Neural progenitor cell (in vitro differentiated cells): ENCODE measurements at regions not wholly inside any gene's neighbourhood (a gene's known extent, or its start where the extent isn't known, plus 50 kb on each side); places are given as distances from the start of the nearest gene placed in this dataset.

Experiments used
- DNase-seq: peaks from one replicate; pipeline ENCODE4 v3.0.0-alpha.2; 2016; ENCODE audit warnings: low spot score
- H2AFZ ChIP-seq: fragments of 200-600 bp; sonication (generic); replicated peaks from 2 replicates; pipeline ENCODE4 v1.6.1; 2016; ENCODE audit warnings: antibody characterized with exemption
- H3F3A ChIP-seq: fragments of 200-600 bp; sonication (generic); 2 replicates; pipeline ENCODE4 v1.6.1; 2016; ENCODE audit warnings: antibody characterized with exemption, low read depth
- H3K27ac ChIP-seq: fragments of 200-600 bp; sonication (generic); 2 replicates; pipeline ENCODE4 v1.5.1; 2016; ENCODE audit warnings: mild to moderate bottlenecking
- H3K27me3 ChIP-seq: fragments of 200-600 bp; sonication (generic); 2 replicates; pipeline ENCODE4 v1.6.1; 2016; ENCODE audit warnings: mild to moderate bottlenecking, moderate library complexity
- H3K36me3 ChIP-seq: fragments of 200-600 bp; sonication (generic); 2 replicates; pipeline ENCODE4 v1.5.1; 2016
- H3K4me1 ChIP-seq: fragments of 200-600 bp; sonication (generic); 2 replicates; pipeline ENCODE4 v1.6.1; 2016; ENCODE audit warnings: mixed run types
- H3K4me2 ChIP-seq: fragments of 200-600 bp; sonication (generic); 2 replicates; pipeline ENCODE4 v1.6.1; 2016
- H3K4me3 ChIP-seq: fragments of 200-600 bp; sonication (generic); 2 replicates; pipeline ENCODE4 v1.5.1; 2016
- H3K79me2 ChIP-seq: fragments of 200-600 bp; sonication (generic); 2 replicates; pipeline ENCODE4 v1.6.1; 2016; ENCODE audit warnings: low read depth
- H3K9ac ChIP-seq: fragments of 200-600 bp; sonication (generic); 2 replicates; pipeline ENCODE4 v1.6.1; 2016
- H3K9me3 ChIP-seq: fragments of 200-600 bp; sonication (generic); 2 replicates; pipeline ENCODE4 v1.5.1; 2016; ENCODE audit warnings: low read depth
- H4K20me1 ChIP-seq: fragments of 200-600 bp; sonication (generic); 2 replicates; pipeline ENCODE4 v1.6.1; 2016; ENCODE audit warnings: low read depth
- H3K27ac Mint-ChIP-seq: 3 replicates; pipeline ENCODE4 v1.8.0; 2021; ENCODE audit warnings: mixed read lengths
- H3K27me3 Mint-ChIP-seq: 2 replicates; pipeline ENCODE4 v1.8.0; 2022; ENCODE audit warnings: low read depth, mild to moderate bottlenecking, inconsistent platforms, moderate library complexity, mixed read lengths; ENCODE audit not compliant: insufficient read depth
- H3K36me3 Mint-ChIP-seq: 3 replicates; pipeline ENCODE4 v1.8.0; 2021; ENCODE audit warnings: mixed read lengths
- H3K4me1 Mint-ChIP-seq: 3 replicates; pipeline ENCODE4 v1.8.0; 2021; ENCODE audit warnings: mixed read lengths
- H3K4me3 Mint-ChIP-seq: 3 replicates; pipeline ENCODE4 v1.8.0; 2021; ENCODE audit warnings: mild to moderate bottlenecking, moderate library complexity, mixed read lengths
- H3K9me3 Mint-ChIP-seq: 3 replicates; pipeline ENCODE4 v1.8.0; 2020; ENCODE audit warnings: mixed read lengths
- EZH2 ChIP-seq: fragments of 200-600 bp; sonication (generic); IDR thresholded peaks from 2 replicates; pipeline ENCODE4 v1.6.1; 2017; ENCODE audit warnings: antibody characterized with exemption, mild to moderate bottlenecking, moderate library complexity
- EZH2phosphoT487 ChIP-seq: fragments of 200-600 bp; sonication (generic); IDR thresholded peaks from 2 replicates; pipeline ENCODE4 v1.6.1; 2017; ENCODE audit warnings: antibody characterized with exemption
- TF ChIP-seq, protein P1 (sequence below): fragments of 200-600 bp; sonication (generic); IDR thresholded peaks from 2 replicates; pipeline ENCODE4 v1.5.1; 2017; ENCODE audit warnings: antibody characterized with exemption, mild to moderate bottlenecking

DNA sequence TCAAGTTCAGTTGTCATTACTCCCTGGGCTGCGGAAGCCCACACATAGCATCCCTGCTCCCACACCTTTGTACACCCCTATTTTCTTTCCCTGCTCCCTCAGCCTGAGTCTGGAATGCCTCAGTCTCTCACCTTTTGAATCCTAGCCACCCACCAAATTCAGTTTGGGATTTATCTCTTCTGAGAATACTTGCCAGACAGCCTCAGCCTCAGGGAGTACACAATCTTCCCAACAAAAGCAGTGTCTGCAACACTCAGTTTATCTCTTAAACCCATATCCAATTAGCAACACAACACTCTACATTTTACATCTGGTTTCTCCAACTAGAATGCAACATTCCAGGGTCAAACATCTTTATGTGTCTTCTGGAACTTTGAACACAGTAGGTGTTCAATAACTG, 190.2 kb downstream of the GPAM start:
- Histone ChIP-seq H3K4me3 (no peak overlapping the region), H3K4me1 (no peaks in the 10 kb centered on the region), H3K36me3 (no peaks in the 10 kb centered on the region), H3K9ac (no peak overlapping the region), H3K27ac (no peak overlapping the region), H3K9me3 (no peaks in the 10 kb centered on the region), H3K4me2 (no peak overlapping the region), H4K20me1 (no peaks in the 10 kb centered on the region), H2AFZ (no peak overlapping the region), H3K79me2 (no peaks in the 10 kb centered on the region), H3K27me3 (no peaks in the 10 kb centered on the region), H3F3A (no peaks in the 10 kb centered on the region)
- Mint-ChIP-seq H3K4me1 (no peaks in the 10 kb centered on the region), H3K27ac (no peak overlapping the region), H3K4me3 (no peak overlapping the region), H3K27me3 (peaks cover 6% of the 10 kb centered on the region), H3K9me3 (peaks cover 6% of the 10 kb centered on the region), H3K36me3 (no peaks in the 10 kb centered on the region)
- TF ChIP-seq EZH2phosphoT487 (no peak), EZH2 (no peak)
- TF ChIP-seq, protein P1, sequence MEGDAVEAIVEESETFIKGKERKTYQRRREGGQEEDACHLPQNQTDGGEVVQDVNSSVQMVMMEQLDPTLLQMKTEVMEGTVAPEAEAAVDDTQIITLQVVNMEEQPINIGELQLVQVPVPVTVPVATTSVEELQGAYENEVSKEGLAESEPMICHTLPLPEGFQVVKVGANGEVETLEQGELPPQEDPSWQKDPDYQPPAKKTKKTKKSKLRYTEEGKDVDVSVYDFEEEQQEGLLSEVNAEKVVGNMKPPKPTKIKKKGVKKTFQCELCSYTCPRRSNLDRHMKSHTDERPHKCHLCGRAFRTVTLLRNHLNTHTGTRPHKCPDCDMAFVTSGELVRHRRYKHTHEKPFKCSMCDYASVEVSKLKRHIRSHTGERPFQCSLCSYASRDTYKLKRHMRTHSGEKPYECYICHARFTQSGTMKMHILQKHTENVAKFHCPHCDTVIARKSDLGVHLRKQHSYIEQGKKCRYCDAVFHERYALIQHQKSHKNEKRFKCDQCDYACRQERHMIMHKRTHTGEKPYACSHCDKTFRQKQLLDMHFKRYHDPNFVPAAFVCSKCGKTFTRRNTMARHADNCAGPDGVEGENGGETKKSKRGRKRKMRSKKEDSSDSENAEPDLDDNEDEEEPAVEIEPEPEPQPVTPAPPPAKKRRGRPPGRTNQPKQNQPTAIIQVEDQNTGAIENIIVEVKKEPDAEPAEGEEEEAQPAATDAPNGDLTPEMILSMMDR: no peak
- DNase-seq: no peak

DNA sequence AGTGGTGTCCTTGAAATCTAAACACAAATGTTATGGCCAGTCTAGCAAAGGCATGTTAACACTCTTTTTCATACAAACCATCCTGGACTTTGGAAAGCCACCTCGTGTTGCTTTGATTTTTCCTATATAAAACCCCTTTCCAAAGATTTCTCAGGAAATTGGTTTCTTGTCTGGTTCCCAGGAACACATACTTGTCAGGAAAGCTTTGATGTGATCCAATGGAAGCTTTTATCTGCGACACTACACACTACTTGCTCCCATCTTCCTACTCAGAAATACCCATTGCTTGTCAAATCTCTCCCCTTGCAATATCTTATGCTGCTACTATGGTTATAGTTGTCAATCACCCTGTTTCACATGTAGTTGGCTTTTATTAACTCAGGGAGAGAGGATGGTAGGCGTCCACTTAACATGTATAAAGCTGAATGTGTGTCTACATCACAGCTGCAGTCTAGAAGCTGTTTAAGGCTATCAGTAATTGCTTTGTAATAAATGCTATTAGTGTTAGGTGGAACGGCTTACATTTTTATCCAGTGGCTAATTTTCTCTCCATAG, 189.6 kb downstream of the GPAM start:
- TF ChIP-seq, protein P1: no peak
- TF ChIP-seq EZH2: no peak
- no peak for TF ChIP-seq EZH2phosphoT487
- Histone ChIP-seq H2AFZ (no peak overlapping the region), H3K9me3 (no peaks in the 10 kb centered on the region), H3K4me1 (peaks cover 4% of the 10 kb centered on the region), H3K4me2 (no peak overlapping the region), H3K79me2 (no peaks in the 10 kb centered on the region), H3K27me3 (no peaks in the 10 kb centered on the region), H3F3A (peaks cover 4% of the 10 kb centered on the region), H3K36me3 (no peaks in the 10 kb centered on the region), H3K27ac (no peak overlapping the region), H4K20me1 (no peaks in the 10 kb centered on the region), H3K9ac (no peak overlapping the region), H3K4me3 (no peak overlapping the region)
- Mint-ChIP-seq H3K4me3 (no peak overlapping the region), H3K27me3 (peaks cover 6% of the 10 kb centered on the region), H3K9me3 (peaks cover 6% of the 10 kb centered on the region), H3K4me1 (peaks cover 5% of the 10 kb centered on the region), H3K27ac (no peak overlapping the region), H3K36me3 (no peaks in the 10 kb centered on the region)
- DNase-seq: no peak

DNA sequence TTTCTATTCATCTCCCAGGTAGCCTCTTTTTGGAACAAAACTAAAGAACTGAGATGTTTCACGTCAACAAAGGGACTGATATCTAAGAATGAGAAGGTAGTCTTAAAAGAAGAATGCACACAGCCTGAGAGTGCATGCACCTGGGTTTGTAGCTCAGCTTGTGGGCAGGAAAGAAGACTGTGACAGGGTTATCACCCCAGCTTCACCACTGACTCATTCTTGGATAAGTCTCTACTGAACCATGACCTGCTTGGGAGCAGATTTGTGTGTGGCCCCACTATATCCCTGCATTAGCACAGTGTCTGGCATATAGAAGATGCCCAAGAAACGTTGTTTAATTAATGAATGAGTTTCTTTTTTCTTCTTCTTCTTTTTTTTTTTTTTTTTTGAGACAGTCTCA, 187.5 kb downstream of the GPAM start:
- Histone ChIP-seq H3K9ac (no peak overlapping the region), H3K36me3 (no peaks in the 10 kb centered on the region), H3K9me3 (no peaks in the 10 kb centered on the region), H3K4me1 (peaks cover 14% of the 10 kb centered on the region), H2AFZ (no peak overlapping the region), H4K20me1 (no peaks in the 10 kb centered on the region), H3F3A (peaks cover 12% of the 10 kb centered on the region), H3K4me3 (no peak overlapping the region), H3K27ac (no peak overlapping the region), H3K27me3 (no peaks in the 10 kb centered on the region), H3K79me2 (no peaks in the 10 kb centered on the region), H3K4me2 (no peak overlapping the region)
- Mint-ChIP-seq H3K27me3 (peaks cover 3% of the 10 kb centered on the region), H3K36me3 (no peaks in the 10 kb centered on the region), H3K4me1 (peaks cover 16% of the 10 kb centered on the region), H3K27ac (no peak overlapping the region), H3K4me3 (no peak overlapping the region), H3K9me3 (peaks cover 6% of the 10 kb centered on the region)
- TF ChIP-seq, protein P1: no peak
- TF ChIP-seq EZH2phosphoT487 (no peak), EZH2 (no peak)
- DNase-seq: no peak
